ENCODE measurements at regions not wholly inside any gene's neighbourhood (a gene's known extent, or its start where the extent isn't known, plus 50 kb on each side); places are given as distances from the start of the nearest gene placed in this dataset.

GRCh38 chr10:78405231-78405630 is 371.6 kb downstream of the RPS24 start:
- H3K36me3 Mint-ChIP-seq (ENCODE audit: low read depth), result no peaks in the 10 kb centered on the region
- intact Hi-C loops (cut with micrococcal nuclease), result no loop called here
- no peak overlapping the region for H3K4me3 Mint-ChIP-seq
- peaks cover 4% of the 10 kb centered on the region for H3K4me1 Mint-ChIP-seq
- no peak for DNase-seq
- no peaks in the 10 kb centered on the region for H3K9me3 Mint-ChIP-seq
- peaks cover 10% of the 10 kb centered on the region for H3K27me3 Mint-ChIP-seq
- no peak overlapping the region for H3K27ac Mint-ChIP-seq

DNA sequence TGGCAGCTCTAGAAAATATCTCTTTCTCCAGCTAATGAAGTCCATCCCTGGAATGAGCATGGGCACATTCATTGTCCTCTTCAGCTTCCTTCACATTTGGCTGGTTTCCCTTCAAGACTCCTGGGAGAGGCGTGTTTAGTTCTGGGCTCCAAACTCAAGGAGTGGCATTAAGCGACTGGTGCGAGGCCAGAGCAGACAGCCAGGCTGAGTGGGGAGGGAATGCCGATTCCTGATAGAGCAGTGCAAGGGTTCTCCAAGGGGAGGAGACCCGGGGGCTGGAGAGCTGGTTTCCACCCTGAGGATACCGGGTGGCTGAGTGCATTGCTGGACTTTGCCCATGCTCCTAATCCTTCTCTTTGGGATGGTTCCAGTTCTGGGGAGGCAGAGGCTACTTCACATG is 372.1 kb downstream of the RPS24 start:
- peaks cover 4% of the 10 kb centered on the region for H3K4me1 Mint-ChIP-seq
- peaks cover 8% of the 10 kb centered on the region for H3K27me3 Mint-ChIP-seq
- H3K27ac Mint-ChIP-seq, result no peak overlapping the region
- no peaks in the 10 kb centered on the region for H3K9me3 Mint-ChIP-seq
- H3K4me3 Mint-ChIP-seq, result no peak overlapping the region
- intact Hi-C loops (cut with micrococcal nuclease), result no loop called here
- DNase-seq, result no peak
- H3K36me3 Mint-ChIP-seq (ENCODE audit: low read depth), result no peaks in the 10 kb centered on the region

DNA sequence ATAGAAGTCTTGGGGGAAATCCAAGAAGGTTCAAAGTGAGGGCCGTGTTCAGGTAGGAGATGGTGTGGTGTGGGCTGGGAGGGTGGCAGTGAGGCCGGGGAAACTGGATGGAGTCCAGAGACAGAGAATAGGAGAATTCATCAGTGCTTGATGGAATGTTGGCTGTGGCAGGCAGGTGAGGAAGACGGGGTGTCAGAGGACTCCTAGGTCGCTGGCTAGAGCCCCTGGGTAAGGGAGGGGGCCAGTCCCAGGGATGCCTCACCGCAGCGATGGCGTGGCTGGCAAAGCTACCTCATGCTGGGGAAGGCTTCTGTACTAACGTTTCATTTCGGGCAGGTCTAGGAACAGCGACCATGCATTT is 373.0 kb downstream of the RPS24 start:
- H3K4me1 Mint-ChIP-seq, result peaks cover 4% of the 10 kb centered on the region
- H3K4me3 Mint-ChIP-seq, result peak overlapping the region; percentile 61
- intact Hi-C loops (cut with micrococcal nuclease), result no loop called here
- no peaks in the 10 kb centered on the region for H3K9me3 Mint-ChIP-seq
- H3K36me3 Mint-ChIP-seq (ENCODE audit: low read depth), result no peaks in the 10 kb centered on the region
- DNase-seq, result no peak
- H3K27me3 Mint-ChIP-seq, result peaks cover 8% of the 10 kb centered on the region
- H3K27ac Mint-ChIP-seq, result no peak overlapping the region

DNA sequence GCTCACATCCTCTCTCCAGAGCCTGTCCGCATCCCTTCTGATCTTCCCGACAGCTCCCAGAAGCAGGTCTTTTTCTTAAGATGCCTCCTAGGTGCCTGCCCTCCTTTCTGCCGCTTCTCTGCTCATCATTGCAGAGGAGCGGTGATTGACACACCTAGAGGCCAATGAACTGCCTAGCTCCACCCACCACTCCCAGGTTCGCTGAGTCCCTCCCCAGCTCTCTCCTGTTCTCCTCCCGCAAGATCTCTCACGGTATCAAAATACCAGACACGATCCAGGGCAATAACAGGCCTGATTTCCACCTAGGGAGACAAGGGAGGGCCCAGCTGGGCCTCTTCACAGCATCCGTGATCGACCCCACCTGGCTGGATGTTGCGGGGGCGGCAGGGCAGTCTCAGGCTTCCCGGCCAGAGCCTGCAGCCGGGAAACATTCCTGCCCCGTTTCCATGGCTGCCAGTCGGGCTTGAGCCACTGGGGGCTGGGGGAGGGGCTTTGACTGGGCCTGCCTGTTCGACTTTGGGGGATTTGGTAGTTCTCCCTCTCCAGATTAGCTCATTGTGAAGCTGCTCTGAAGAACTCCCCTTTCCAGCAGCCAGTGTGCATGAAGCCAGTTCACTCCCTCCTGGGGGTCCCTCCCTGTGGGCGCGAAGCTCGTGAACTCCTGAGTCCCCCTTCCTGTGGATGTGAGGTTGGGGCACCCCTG is 373.5 kb downstream of the RPS24 start:
- Mint-ChIP-seq H3K36me3 (ENCODE audit: low read depth) (no peaks in the 10 kb centered on the region), H3K4me3 (peak overlapping the region; percentile 61), H3K9me3 (no peaks in the 10 kb centered on the region)

DNA sequence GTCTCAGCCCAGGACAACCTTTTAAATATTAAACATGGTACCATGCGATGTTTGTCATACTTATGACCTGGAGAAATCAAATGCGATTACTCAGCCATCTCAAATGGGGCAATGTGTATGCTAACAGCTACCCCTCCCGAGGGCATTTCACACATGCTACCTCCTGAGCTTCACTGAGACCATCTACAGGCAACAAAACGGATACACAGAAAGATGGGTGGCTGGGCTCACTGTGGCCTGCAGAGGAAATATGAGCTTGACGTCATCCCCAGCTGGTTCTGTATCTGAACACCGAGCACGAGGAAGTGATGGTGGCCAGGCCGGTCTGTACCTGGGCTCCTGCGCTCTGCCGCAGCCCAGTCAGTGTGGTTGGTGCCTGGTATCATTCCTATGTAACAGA is 374.3 kb downstream of the RPS24 start:
- H3K36me3 Mint-ChIP-seq (ENCODE audit: low read depth), result no peaks in the 10 kb centered on the region
- H3K4me3 Mint-ChIP-seq, result no peak overlapping the region
- H3K27ac Mint-ChIP-seq, result no peak overlapping the region
- H3K9me3 Mint-ChIP-seq, result no peaks in the 10 kb centered on the region
- H3K27me3 Mint-ChIP-seq, result peaks cover 8% of the 10 kb centered on the region
- no peak for DNase-seq
- H3K4me1 Mint-ChIP-seq, result peaks cover 4% of the 10 kb centered on the region
- intact Hi-C loops (cut with micrococcal nuclease), result no loop called here

More for the DNA sequence above, 373.5 kb downstream of the RPS24 start:
- H3K4me1 Mint-ChIP-seq, result peaks cover 4% of the 10 kb centered on the region
- peak; percentile 85 for DNase-seq
- peaks cover 8% of the 10 kb centered on the region for H3K27me3 Mint-ChIP-seq
- intact Hi-C loops (cut with micrococcal nuclease), result no loop called here
- no peak overlapping the region for H3K27ac Mint-ChIP-seq

- Mint-ChIP-seq H3K9me3 (no peaks in the 10 kb centered on the region), H3K4me1 (peaks cover 4% of the 10 kb centered on the region), H3K27ac (no peak overlapping the region), H3K27me3 (peaks cover 8% of the 10 kb centered on the region), H3K4me3 (no peak overlapping the region), H3K36me3 (ENCODE audit: low read depth) (no peaks in the 10 kb centered on the region)
- intact Hi-C loops (cut with micrococcal nuclease), result no loop called here
- DNase-seq, result no peak
Observed at GRCh38 chr10:78408671-78409472, 375.2 kb downstream of the RPS24 start.

DNA sequence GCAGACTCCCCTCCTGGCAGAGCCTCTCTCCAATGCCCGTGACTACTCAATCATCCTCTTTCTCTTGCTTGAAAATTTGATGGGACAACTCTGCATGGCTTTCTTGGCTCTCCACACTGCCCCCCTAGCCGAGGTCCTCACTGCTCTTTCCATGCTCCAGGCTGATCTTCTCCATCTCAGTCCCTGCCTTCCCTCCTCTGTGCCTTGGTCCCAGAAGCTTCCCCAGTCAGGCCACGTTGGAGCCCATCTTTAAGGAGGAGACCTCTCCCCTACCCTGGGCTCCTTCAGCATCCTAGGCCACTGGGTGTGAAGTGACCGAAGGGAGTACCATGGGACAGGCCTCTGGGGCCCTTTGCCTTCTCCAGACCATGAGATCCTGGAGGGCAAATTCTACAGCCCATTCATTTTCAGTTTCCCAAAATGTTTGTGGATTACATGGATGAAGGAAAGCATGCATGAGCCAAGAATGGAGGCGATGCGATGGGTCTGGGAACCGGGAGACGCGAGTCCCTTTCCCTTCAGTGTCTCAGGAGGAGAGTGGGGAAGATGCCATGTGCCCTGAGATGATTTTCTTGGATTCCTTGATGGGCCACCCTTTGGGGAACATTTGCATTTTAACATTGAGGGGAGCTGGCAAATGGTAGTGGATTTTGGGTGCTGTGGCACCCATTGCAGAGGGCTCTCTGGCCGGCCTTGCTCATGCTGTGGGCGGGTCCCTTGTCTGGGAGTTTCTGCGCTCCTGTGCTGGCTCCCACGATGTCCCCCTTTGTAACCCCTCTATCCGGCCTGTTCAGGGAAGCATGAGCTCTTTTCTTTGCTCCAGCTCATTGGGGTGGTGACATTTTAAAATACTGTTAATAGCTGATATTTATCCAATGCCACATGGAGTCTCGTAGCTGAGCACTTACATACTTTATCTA is 376.6 kb downstream of the RPS24 start:
- peaks cover 8% of the 10 kb centered on the region for H3K27me3 Mint-ChIP-seq
- H3K4me3 Mint-ChIP-seq, result no peak overlapping the region
- H3K36me3 Mint-ChIP-seq (ENCODE audit: low read depth), result no peaks in the 10 kb centered on the region
- intact Hi-C loops (cut with micrococcal nuclease), result no loop called here
- no peak for DNase-seq
- no peak overlapping the region for H3K27ac Mint-ChIP-seq
- H3K9me3 Mint-ChIP-seq, result no peaks in the 10 kb centered on the region
- H3K4me1 Mint-ChIP-seq, result peaks cover 4% of the 10 kb centered on the region

GRCh38 chr10:78411716-78412115 is 378.1 kb downstream of the RPS24 start:
- intact Hi-C loops (cut with micrococcal nuclease), result no loop called here
- no peak for DNase-seq
- Mint-ChIP-seq H3K4me3 (no peak overlapping the region), H3K27ac (no peak overlapping the region), H3K4me1 (peaks cover 4% of the 10 kb centered on the region), H3K9me3 (no peaks in the 10 kb centered on the region), H3K36me3 (ENCODE audit: low read depth) (no peaks in the 10 kb centered on the region), H3K27me3 (peaks cover 4% of the 10 kb centered on the region)

GRCh38 chr10:78412605-78413004 is 378.9 kb downstream of the RPS24 start:
- intact Hi-C loops (cut with micrococcal nuclease), result no loop called here
- Mint-ChIP-seq H3K4me1 (no peaks in the 10 kb centered on the region), H3K27ac (no peak overlapping the region), H3K27me3 (no peaks in the 10 kb centered on the region), H3K9me3 (no peaks in the 10 kb centered on the region), H3K36me3 (ENCODE audit: low read depth) (no peaks in the 10 kb centered on the region), H3K4me3 (no peak overlapping the region)
- no peak for DNase-seq

GRCh38 chr10:78413076-78414055 is 379.7 kb downstream of the RPS24 start:
- intact Hi-C loops (cut with micrococcal nuclease), result no loop called here
- no peak for DNase-seq
- no peaks in the 10 kb centered on the region for H3K4me1 Mint-ChIP-seq
- no peaks in the 10 kb centered on the region for H3K36me3 Mint-ChIP-seq (ENCODE audit: low read depth)
- no peaks in the 10 kb centered on the region for H3K9me3 Mint-ChIP-seq
- no peak overlapping the region for H3K27ac Mint-ChIP-seq
- no peaks in the 10 kb centered on the region for H3K27me3 Mint-ChIP-seq
- no peak overlapping the region for H3K4me3 Mint-ChIP-seq

DNA sequence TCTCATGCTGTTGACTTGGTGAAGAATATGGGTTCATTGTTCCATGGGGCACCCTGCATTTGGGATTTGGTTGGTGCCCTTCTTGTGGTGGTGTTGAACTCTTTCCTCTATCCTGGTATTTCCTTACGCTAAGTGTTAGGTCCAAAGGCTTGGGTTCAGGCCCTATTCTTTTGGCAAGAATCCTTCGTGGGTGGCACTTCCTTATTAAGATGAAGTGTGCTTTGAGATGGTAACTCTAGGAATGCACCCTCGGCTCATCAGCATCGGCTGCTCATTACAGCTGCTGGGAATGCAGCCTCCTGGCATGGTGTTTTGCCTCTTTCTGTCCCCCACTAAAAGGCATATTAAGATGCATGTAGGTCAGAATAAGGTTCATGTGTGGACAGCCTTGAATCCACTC is 380.7 kb downstream of the RPS24 start:
- Mint-ChIP-seq H3K27me3 (no peaks in the 10 kb centered on the region), H3K4me1 (no peaks in the 10 kb centered on the region)

DNA sequence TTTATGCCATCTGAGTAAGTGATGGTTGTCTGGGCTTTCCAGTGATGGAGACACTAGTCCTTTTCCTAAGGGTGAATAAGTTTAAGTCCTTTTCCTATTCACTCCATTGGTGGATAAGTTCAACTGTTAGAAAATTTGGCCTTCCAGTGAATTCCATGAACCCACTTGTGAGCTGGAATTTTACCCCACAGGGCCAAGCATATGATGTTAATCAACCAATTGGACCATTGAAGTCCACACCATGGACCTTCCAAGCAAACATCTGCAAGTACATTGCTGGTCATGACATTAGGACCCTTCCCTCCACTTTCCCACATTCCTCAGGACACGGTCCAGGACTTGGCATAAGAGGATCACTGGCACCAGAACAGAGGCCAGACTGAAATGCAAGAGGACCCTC is 381.4 kb downstream of the RPS24 start:
- Mint-ChIP-seq H3K4me3 (no peak overlapping the region), H3K9me3 (no peaks in the 10 kb centered on the region), H3K4me1 (no peaks in the 10 kb centered on the region), H3K27me3 (no peaks in the 10 kb centered on the region), H3K36me3 (ENCODE audit: low read depth) (no peaks in the 10 kb centered on the region), H3K27ac (no peak overlapping the region)
- intact Hi-C loops (cut with micrococcal nuclease), result no loop called here
- no peak for DNase-seq

More for the DNA sequence above, 380.7 kb downstream of the RPS24 start:
- no peak for DNase-seq
- no peak overlapping the region for H3K27ac Mint-ChIP-seq
- H3K9me3 Mint-ChIP-seq, result no peaks in the 10 kb centered on the region
- intact Hi-C loops (cut with micrococcal nuclease), result no loop called here
- no peaks in the 10 kb centered on the region for H3K36me3 Mint-ChIP-seq (ENCODE audit: low read depth)
- H3K4me3 Mint-ChIP-seq, result no peak overlapping the region

Data from activated CD4-positive, alpha-beta T cell treated with anti-CD3 and anti-CD28 coated beads, Interleukin-2, amount 10 ng/mL, durations not matched to agents 24 days and 14 days (primary cell).